ENCODE measurements at regions not wholly inside any gene's neighbourhood (a gene's known extent, or its start where the extent isn't known, plus 50 kb on each side); places are given as distances from the start of the nearest gene placed in this dataset.

- no peak overlapping the region for H3K4me3 ChIP-seq (ENCODE audit: low read depth in 1 of 3, low read length in 3 of 3)
- TF ChIP-seq MAX (IDR thresholded peaks at IDR 0.05) = no peak
- TF ChIP-seq NR2F2 (IDR thresholded peaks at IDR 0.05) = no peak
- TF ChIP-seq YY1 (IDR thresholded peaks at IDR 0.05) = no peak
- no peak for TF ChIP-seq RAD21 (IDR thresholded peaks at IDR 0.05)
- no peak for TF ChIP-seq REST (IDR thresholded peaks at IDR 0.05)
- TF ChIP-seq RXRA (IDR thresholded peaks at IDR 0.05) = no peak
- TF ChIP-seq, protein P1, sequence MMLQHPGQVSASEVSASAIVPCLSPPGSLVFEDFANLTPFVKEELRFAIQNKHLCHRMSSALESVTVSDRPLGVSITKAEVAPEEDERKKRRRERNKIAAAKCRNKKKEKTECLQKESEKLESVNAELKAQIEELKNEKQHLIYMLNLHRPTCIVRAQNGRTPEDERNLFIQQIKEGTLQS (IDR thresholded peaks at IDR 0.05) = no peak
- TF ChIP-seq GABPA (IDR thresholded peaks at IDR 0.05 in 1 of 2, conservative IDR thresholded peaks at IDR 0.05 in 1 of 2) = no peak
- TF ChIP-seq JUND (IDR thresholded peaks at IDR 0.05) = no peak
- TF ChIP-seq FOXA2 (IDR thresholded peaks at IDR 0.05) = no peak
- TF ChIP-seq HNF4A (conservative IDR thresholded peaks at IDR 0.05) = no peak
- TF ChIP-seq CTCF (IDR thresholded peaks at IDR 0.05; ENCODE audit: low read depth, low read length, missing input control) = no peak
- TF ChIP-seq FOXA1 (IDR thresholded peaks at IDR 0.05) = no peak
- TF ChIP-seq EGR1 (IDR thresholded peaks at IDR 0.05; ENCODE audit: low read depth in 2 of 2) = no peak
- TF ChIP-seq, protein P2, sequence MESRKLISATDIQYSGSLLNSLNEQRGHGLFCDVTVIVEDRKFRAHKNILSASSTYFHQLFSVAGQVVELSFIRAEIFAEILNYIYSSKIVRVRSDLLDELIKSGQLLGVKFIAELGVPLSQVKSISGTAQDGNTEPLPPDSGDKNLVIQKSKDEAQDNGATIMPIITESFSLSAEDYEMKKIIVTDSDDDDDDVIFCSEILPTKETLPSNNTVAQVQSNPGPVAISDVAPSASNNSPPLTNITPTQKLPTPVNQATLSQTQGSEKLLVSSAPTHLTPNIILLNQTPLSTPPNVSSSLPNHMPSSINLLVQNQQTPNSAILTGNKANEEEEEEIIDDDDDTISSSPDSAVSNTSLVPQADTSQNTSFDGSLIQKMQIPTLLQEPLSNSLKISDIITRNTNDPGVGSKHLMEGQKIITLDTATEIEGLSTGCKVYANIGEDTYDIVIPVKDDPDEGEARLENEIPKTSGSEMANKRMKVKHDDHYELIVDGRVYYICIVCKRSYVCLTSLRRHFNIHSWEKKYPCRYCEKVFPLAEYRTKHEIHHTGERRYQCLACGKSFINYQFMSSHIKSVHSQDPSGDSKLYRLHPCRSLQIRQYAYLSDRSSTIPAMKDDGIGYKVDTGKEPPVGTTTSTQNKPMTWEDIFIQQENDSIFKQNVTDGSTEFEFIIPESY (IDR thresholded peaks at IDR 0.05) = no peak
- TF ChIP-seq TAF1 (conservative IDR thresholded peaks at IDR 0.05) = no peak
- no peak for TF ChIP-seq HNF4G (IDR thresholded peaks at IDR 0.05)
- no peak for TF ChIP-seq SP1 (IDR thresholded peaks at IDR 0.05)
- H3K9me3 ChIP-seq (ENCODE audit: control insufficient read depth in 4 of 4, low read length in 3 of 4) = peaks cover 0 to 13% (median 5%) of the 10 kb centered on the region in 4 donors
- 92% methylated on average over 2 of the region's 2 CpGs for WGBS
- H3K27ac ChIP-seq (ENCODE audit: low read depth in 1 of 2, low read length in 2 of 2) = no peak overlapping the region
- H3K4me1 ChIP-seq (ENCODE audit: control insufficient read depth in 4 of 4, insufficient read depth in 4 of 4, low read length in 3 of 4) = no peaks in the 10 kb centered on the region
- H3K9ac ChIP-seq (ENCODE audit: low read depth in 1 of 2, low read length in 2 of 2) = no peak overlapping the region
- DNase-seq (ENCODE audit: low spot score) = no peak
- H3K27me3 ChIP-seq (ENCODE audit: control insufficient read depth in 4 of 4, insufficient read depth in 4 of 4, low read length in 3 of 4) = no peaks in the 10 kb centered on the region
- H3K36me3 ChIP-seq (ENCODE audit: control insufficient read depth in 4 of 4, insufficient read depth in 3 of 4, low read depth in 1 of 4, low read length in 3 of 4) = no peaks in the 10 kb centered on the region
Measured at GRCh38 chr2:186009341-186009740, 270.7 kb downstream of the FSIP2 start.

All from liver (tissue), 8 donors.